IMR-90 (cell line): ENCODE measurements at regions not wholly inside any gene's neighbourhood (a gene's known extent, or its start where the extent isn't known, plus 50 kb on each side); places are given as distances from the start of the nearest gene placed in this dataset.

ENCODE experiments used
- ATAC-seq: fragments of 200-7000 bp; cut with Tn5 transposase; 2 replicates; pipeline ENCODE4 v1.9.1; 2020; ENCODE audit warnings: low read depth, mild to moderate bottlenecking, moderate library complexity
- BruUV-seq: library from RNA; stranded (reverse); fragments of 400-500 nt; replicated peaks from 2 replicates; lab custom pipeline; 2021; lab: Mats Ljungman, UMichigan
- CTCF ChIA-PET: fragments of 300-600 bp; formaldehyde crosslinking; extraction: SDS; loops from one replicate; lab custom pipeline; 2021; ENCODE audit warnings: antibody characterized with exemption; lab: Yijun Ruan, JAX
- POLR2A ChIA-PET: fragments of 300-600 bp; sonication (Branson Sonifier 250); formaldehyde crosslinking; loops from one replicate; lab custom pipeline; 2022; ENCODE audit warnings: antibody characterized with exemption; ENCODE audit not compliant: unreplicated experiment; lab: Charles Lee
- DNase-seq: peaks from one replicate; pipeline ENCODE4 v3.0.0; 2013
- H2AFZ ChIP-seq: replicated peaks from 2 replicates; pipeline ENCODE3; 2013; ENCODE audit warnings: low read length, mild to moderate bottlenecking; ENCODE audit not compliant: poor library complexity
- H2AK5ac ChIP-seq: 2 replicates; pipeline ENCODE4 v1.6.1; 2013; ENCODE audit warnings: low read depth, low read length, inconsistent platforms
- H2AK9ac ChIP-seq: replicated peaks from 2 replicates; pipeline ENCODE3; 2013; ENCODE audit warnings: mild to moderate bottlenecking, low read depth, low read length, moderate library complexity; ENCODE audit not compliant: poor library complexity
- H2BK120ac ChIP-seq: 2 replicates; pipeline ENCODE4 v1.6.1; 2013; ENCODE audit warnings: low read depth, low read length, inconsistent platforms
- H2BK15ac ChIP-seq: 3 replicates; pipeline ENCODE4 v1.6.1; 2013; ENCODE audit warnings: low read depth, low read length, inconsistent platforms
- H2BK20ac ChIP-seq: 2 replicates; pipeline ENCODE4 v1.6.1; 2013; ENCODE audit warnings: low read depth, mild to moderate bottlenecking, inconsistent platforms, low read length, moderate library complexity
- H2BK5ac ChIP-seq: 2 replicates; pipeline ENCODE4 v1.6.1; 2013; ENCODE audit warnings: mild to moderate bottlenecking, low read depth, low read length, inconsistent platforms; ENCODE audit not compliant: poor library complexity, severe bottlenecking
- H3K14ac ChIP-seq: replicated peaks from 2 replicates; pipeline ENCODE4 v1.6.1; 2013; ENCODE audit warnings: low read depth, low read length, inconsistent platforms
- H3K18ac ChIP-seq: 2 replicates; pipeline ENCODE4 v1.6.1; 2013; ENCODE audit warnings: low read depth, low read length, control low read depth
- H3K23ac ChIP-seq: 2 replicates; pipeline ENCODE4 v1.6.1; 2013; ENCODE audit warnings: low read depth, low read length, inconsistent platforms
- H3K27ac ChIP-seq: 2 replicates; pipeline ENCODE4 v1.5.1; 2013; ENCODE audit warnings: mild to moderate bottlenecking, control low read depth, low read length; ENCODE audit not compliant: insufficient read depth
- H3K27me3 ChIP-seq: 2 replicates; pipeline ENCODE4 v1.6.1; 2013; ENCODE audit warnings: low read length; ENCODE audit not compliant: control insufficient read depth, insufficient read depth
- H3K36me3 ChIP-seq: 2 replicates; pipeline ENCODE4 v1.6.1; 2013; ENCODE audit warnings: low read length, mixed read lengths; ENCODE audit not compliant: control insufficient read depth, insufficient read depth
- H3K4ac ChIP-seq: 2 replicates; pipeline ENCODE4 v1.6.1; 2013; ENCODE audit warnings: low read depth, low read length, inconsistent platforms
- H3K4me1 ChIP-seq: 2 replicates; pipeline ENCODE4 v1.6.1; 2013; ENCODE audit warnings: low read length, mixed read lengths; ENCODE audit not compliant: control insufficient read depth, insufficient read depth
- H3K4me2 ChIP-seq: 2 replicates; pipeline ENCODE4 v1.6.1; 2013; ENCODE audit warnings: low read depth, mild to moderate bottlenecking, control low read depth, low read length, moderate library complexity
- H3K4me3 ChIP-seq: 2 replicates; pipeline ENCODE4 v1.5.1; 2013; ENCODE audit warnings: low read depth, mild to moderate bottlenecking, control low read depth, low read length, moderate library complexity; ENCODE audit not compliant: insufficient read depth
- H3K56ac ChIP-seq: 2 replicates; pipeline ENCODE4 v1.6.1; 2013; ENCODE audit warnings: low read length, inconsistent platforms; ENCODE audit not compliant: insufficient read depth; ENCODE audit errors: extremely low read depth
- H3K79me1 ChIP-seq, 2 experiments: 2 replicates each; pipeline ENCODE4 v1.6.1; 2013; ENCODE audit warnings: low read length in 2 of 2, inconsistent platforms in 1 of 2, low read depth in 1 of 2
- H3K9ac ChIP-seq: 2 replicates; pipeline ENCODE4 v1.6.1; 2013; ENCODE audit warnings: low read depth, low read length, control low read depth
- H3K9me1 ChIP-seq: 2 replicates; pipeline ENCODE4 v1.6.1; 2013; ENCODE audit warnings: low read length, inconsistent platforms; ENCODE audit not compliant: insufficient read depth
- H3K9me3 ChIP-seq: 2 replicates; pipeline ENCODE4 v1.6.1; 2013; ENCODE audit warnings: low read length; ENCODE audit not compliant: control insufficient read depth, insufficient read depth
- H4K20me1 ChIP-seq: 2 replicates; pipeline ENCODE4 v1.6.1; 2013; ENCODE audit warnings: low read length, inconsistent platforms; ENCODE audit not compliant: insufficient read depth
- H4K5ac ChIP-seq: 2 replicates; pipeline ENCODE4 v1.6.1; 2013; ENCODE audit warnings: mild to moderate bottlenecking, low read depth, low read length, control low read depth
- H4K8ac ChIP-seq, 2 experiments: 2 replicates each; pipeline ENCODE4 v1.6.1; 2013; ENCODE audit warnings: low read depth in 2 of 2, low read length in 2 of 2, control low read depth in 1 of 2, inconsistent platforms in 1 of 2
- H4K91ac ChIP-seq: 2 replicates; pipeline ENCODE4 v1.6.1; 2013; ENCODE audit warnings: low read depth, low read length, inconsistent platforms; ENCODE audit not compliant: insufficient read depth
- BHLHE40 ChIP-seq: fragments of 150-350 bp; IDR thresholded peaks from 2 replicates; pipeline ENCODE4 v1.6.1; 2016; ENCODE audit warnings: mild to moderate bottlenecking, low read depth, low read length
- CEBPB ChIP-seq: IDR thresholded peaks from 2 replicates; pipeline ENCODE4 v1.6.1; 2012; ENCODE audit warnings: low read depth, low read length, improper control_type of control experiment
- CHD1 ChIP-seq: IDR thresholded peaks from 2 replicates; pipeline ENCODE4 v1.6.1; 2012; ENCODE audit warnings: low read depth, low read length, improper control_type of control experiment
- ELK1 ChIP-seq: fragments of 150-350 bp; IDR thresholded peaks from 2 replicates; pipeline ENCODE4 v1.6.1; 2016; ENCODE audit warnings: low read depth, mild to moderate bottlenecking, low read length, moderate library complexity, borderline replicate concordance
- FOS ChIP-seq: fragments of 150-350 bp; IDR thresholded peaks from 2 replicates; pipeline ENCODE4 v1.6.1; 2016; ENCODE audit warnings: low read depth, low read length
- MAFK ChIP-seq: IDR thresholded peaks from 2 replicates; pipeline ENCODE4 v1.6.1; 2012; ENCODE audit warnings: low read depth, low read length, improper control_type of control experiment
- MAZ ChIP-seq: IDR thresholded peaks from 2 replicates; pipeline ENCODE4 v1.6.1; 2012; ENCODE audit warnings: low read depth, mild to moderate bottlenecking, low read length, improper control_type of control experiment, moderate library complexity, borderline replicate concordance
- MXI1 ChIP-seq: IDR thresholded peaks from 2 replicates; pipeline ENCODE4 v1.6.1; 2012; ENCODE audit warnings: low read depth, mild to moderate bottlenecking, low read length, moderate library complexity, borderline replicate concordance
- POLR2A ChIP-seq: IDR thresholded peaks from 2 replicates; pipeline ENCODE4 v1.6.1; 2012; ENCODE audit warnings: mild to moderate bottlenecking, low read depth, low read length
- RFX5 ChIP-seq: IDR thresholded peaks from 2 replicates; pipeline ENCODE4 v1.8.0; 2012; ENCODE audit warnings: low read depth, mild to moderate bottlenecking, low read length, moderate library complexity
- SMC3 ChIP-seq: fragments of 150-350 bp; IDR thresholded peaks from 2 replicates; pipeline ENCODE4 v1.6.1; 2016; ENCODE audit warnings: low read depth, mild to moderate bottlenecking, antibody characterized with exemption, low read length, moderate library complexity
- USF2 ChIP-seq: fragments of 150-350 bp; IDR thresholded peaks from 2 replicates; pipeline ENCODE4 v1.6.1; 2017; ENCODE audit warnings: mild to moderate bottlenecking, antibody characterized with exemption, low read length, low read depth
- WGBS, 2 experiments: methylation state at CpG; one replicate each; pipeline versions ENCODE4 v1.1.5 to v1.1.7; 2013; ENCODE audit warnings: missing lambda C conversion rate in 2 of 2; ENCODE audit not compliant: insufficient read length in 1 of 2; ENCODE audit errors: extremely low coverage in 2 of 2; 5-methylcytosine and 5-hydroxymethylcytosine counted together
- dilution Hi-C: fragments of 300-500 bp; cut with HindIII; formaldehyde crosslinking; loops from one replicate; pipeline ENCODE4 v1.14.3; 2018; ENCODE audit warnings: low sequenced_read_pairs; ENCODE audit not compliant: unreplicated experiment
- in situ Hi-C: fragments of 300-500 bp; cut with MboI; formaldehyde crosslinking; loops from 3 replicates; pipeline ENCODE4 v1.14.3; 2019; ENCODE audit warnings: low sequenced_read_pairs, inconsistent platforms, mixed read lengths
- intact Hi-C: fragments of 100-400 bp; cut with micrococcal nuclease; formaldehyde crosslinking; loops from 2 replicates; pipeline ENCODE4 v1.10.0; 2022

GRCh38 chr10:118911363-118911762 is 118.2 kb upstream of the NANOS1 start:
- Histone ChIP-seq H3K14ac (no peak overlapping the region), H3K9me1 (no peaks in the 10 kb centered on the region), H3K79me1 (no peaks in the 10 kb centered on the region), H3K4me3 (no peak overlapping the region), H3K27me3 (no peaks in the 10 kb centered on the region), H3K4ac (no peak overlapping the region), H2AFZ (peak overlapping the region; percentile 38), H2BK120ac (no peak overlapping the region), H3K56ac (no peak overlapping the region), H3K36me3 (no peaks in the 10 kb centered on the region), H4K8ac (no peak overlapping the region), H2BK15ac (no peak overlapping the region), H4K91ac (no peak overlapping the region), H2BK5ac (no peak overlapping the region), H2AK9ac (no peak overlapping the region), H3K23ac (no peak overlapping the region), H3K9me3 (no peaks in the 10 kb centered on the region), H2AK5ac (no peak overlapping the region), H2BK20ac (no peak overlapping the region), H3K4me1 (peaks cover 12% of the 10 kb centered on the region), H3K27ac (no peak overlapping the region), H4K20me1 (no peaks in the 10 kb centered on the region), H4K5ac (no peak overlapping the region), H3K9ac (no peak overlapping the region), H3K4me2 (no peak overlapping the region), H3K18ac (no peak overlapping the region)
- CTCF ChIA-PET = no interaction called here
- POLR2A ChIA-PET = no interaction called here
- no TSS peak for BruUV-seq
- in situ Hi-C loops = no loop called here
- dilution Hi-C loops = no loop called here
- intact Hi-C loops = no loop called here
- DNase-seq (peak; percentile 28), ATAC-seq (peak; percentile 54)
- WGBS, 2 experiments = 22% methylated on average over 5 of the region's 5 CpGs; no CpG with 5 or more reads in 1 of the 2 experiments
- TF ChIP-seq ELK1 (no peak), FOS (no peak), MXI1 (no peak), USF2 (no peak), RFX5 (no peak), CEBPB (no peak), SMC3 (no peak), MAZ (no peak), MAFK (no peak), CHD1 (no peak), POLR2A (no peak), BHLHE40 (no peak)
